ENCODE measurements at regions not wholly inside any gene's neighbourhood (a gene's known extent, or its start where the extent isn't known, plus 50 kb on each side); places are given as distances from the start of the nearest gene placed in this dataset.
A peak's percentile ranks its signal among the peaks of the same experiment; 100 is the strongest.
"Not testable (repeated sequence)": the region's sequence is repeated elsewhere in the genome, so short reads cannot be mapped to it uniquely, and the experiment has no call there.

DNA sequence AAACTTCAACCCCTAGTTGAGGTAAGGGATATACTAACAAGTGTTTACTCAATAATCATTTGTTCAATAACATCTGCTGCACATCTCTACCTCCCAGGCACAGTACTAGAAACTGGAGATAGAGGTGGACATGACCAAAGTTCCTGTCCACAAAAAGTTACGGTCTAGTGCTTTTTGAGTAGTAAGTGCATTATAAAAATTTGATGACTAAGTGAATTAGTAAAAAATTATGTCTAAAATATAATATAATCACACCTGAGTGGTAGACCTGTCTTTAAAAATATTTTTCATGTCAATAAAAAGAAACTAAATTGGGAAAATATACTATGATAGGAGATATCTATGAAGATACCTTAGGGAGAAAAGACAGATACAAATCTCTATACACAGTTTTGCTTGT, 121.5 kb upstream of the FHIT start:
- intact Hi-C loops (cut with DNase I): no loop called here

DNA sequence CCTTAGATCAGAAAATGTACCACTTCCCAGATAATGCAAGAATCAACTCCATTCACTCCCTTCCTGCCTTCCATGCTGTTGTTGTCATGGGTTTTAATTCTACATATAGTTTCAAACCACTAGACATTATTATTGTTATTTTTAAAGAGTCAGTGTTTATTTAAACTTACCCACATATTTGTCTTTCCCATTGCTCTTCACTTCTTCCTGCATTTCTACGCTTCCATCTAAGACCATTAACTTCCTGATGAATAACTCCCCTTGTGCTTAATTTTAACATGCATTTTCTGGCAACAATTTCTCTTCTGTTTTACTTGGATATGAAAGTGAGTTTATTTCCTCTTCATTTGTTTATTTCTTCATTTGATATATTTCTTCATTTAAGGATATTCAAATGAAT, 127.1 kb upstream of the FHIT start:
- intact Hi-C loops (cut with DNase I): no loop called here
- DNase-seq: no peak

More for the DNA sequence above, 121.5 kb upstream of the FHIT start:
- DNase-seq: no peak

DNA sequence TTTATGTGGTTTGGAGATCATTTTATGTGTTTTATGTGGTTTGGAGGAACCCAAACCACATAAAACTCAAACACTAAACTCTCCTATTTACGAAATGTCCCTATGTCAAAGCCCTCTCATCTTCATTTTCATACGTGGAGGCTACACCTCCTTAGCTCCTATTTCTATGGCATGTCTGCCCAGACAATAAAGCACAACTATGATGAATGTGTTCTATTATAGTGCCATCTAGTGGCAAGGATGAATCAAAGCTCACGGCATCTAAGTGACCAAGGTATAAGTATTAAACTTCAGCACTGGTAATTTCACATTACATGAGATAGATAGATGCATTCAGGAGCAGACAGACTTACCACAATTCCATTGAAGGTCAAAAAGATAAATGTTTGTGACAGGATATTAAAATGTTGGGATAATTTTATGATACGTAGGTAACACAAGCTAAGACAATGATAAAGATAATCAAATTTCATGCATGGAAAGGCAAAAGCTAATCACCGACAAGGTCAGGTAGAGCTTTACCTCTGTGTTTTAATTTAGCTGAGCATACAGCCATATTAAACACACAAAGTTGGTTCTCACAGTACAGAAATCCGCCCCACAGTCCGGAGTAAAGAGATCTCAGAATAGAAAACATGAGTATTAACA, 130.6 kb upstream of the FHIT start:
- intact Hi-C loops (cut with DNase I): loop anchor here (10.0 kb wide), 1 partner anchor 547 kb away; no protein-coding TSS in a partner anchor
- no peak for DNase-seq

DNA sequence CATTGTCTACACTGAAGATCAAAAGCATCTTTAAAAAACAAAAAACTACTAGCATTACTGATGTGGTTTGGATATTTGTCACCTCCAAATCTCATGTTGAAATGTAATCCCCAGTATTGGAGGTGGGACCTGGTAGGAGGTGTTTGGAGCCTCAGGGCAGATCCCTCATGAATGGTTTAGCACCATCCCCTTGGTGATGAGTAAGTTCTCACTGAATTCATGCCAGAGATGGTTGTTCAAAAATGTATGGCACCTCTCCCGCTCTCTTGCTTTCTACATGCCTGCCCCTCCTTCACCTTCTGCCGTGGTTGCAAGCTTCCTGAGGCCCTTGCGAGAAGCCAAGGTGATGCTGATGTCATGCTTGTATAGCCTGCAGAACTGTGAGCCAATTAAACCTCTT, 136.6 kb upstream of the FHIT start:
- intact Hi-C loops (cut with DNase I): loop anchor here (10.0 kb wide), 1 partner anchor 553 kb away; no protein-coding TSS in a partner anchor
- DNase-seq: no peak

DNA sequence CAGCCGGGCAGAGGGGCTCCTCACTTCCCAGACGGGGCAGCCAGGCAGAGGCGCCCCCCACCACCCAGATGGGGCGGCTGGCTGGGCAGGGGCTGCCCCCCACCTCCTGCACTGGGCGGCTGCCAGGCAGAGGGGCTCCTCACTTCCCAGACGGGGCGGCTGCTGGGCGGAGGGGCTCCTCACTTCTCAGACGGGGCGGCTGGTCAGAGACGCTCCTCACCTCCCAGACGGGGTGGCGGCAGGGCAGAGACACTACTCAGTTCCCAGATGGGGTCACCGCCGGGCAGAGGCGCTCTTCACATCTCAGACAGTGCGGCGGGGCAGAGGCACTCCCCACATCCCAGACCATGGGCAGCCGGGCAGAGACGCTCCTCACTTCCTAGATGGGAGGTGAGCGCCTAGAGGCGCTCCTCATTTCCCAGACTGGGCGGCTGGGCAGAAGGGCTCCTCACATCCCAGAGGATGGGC, 142.3 kb upstream of the FHIT start:
- DNase-seq: peak in 2 of 10 donors; percentile 45 to 69
- intact Hi-C loops (cut with DNase I): not testable (repeated sequence)

- no peak for DNase-seq
- intact Hi-C loops (cut with DNase I): no loop called here
Observed at GRCh38 chr3:61401359-61401758, 150.1 kb upstream of the FHIT start.

- intact Hi-C loops (cut with DNase I): no loop called here
Observed at GRCh38 chr3:61407397-61407796, 154.0 kb upstream of the PTPRG start.

GRCh38 chr3:61409638-61410037, 151.7 kb upstream of the PTPRG start:
- DNase-seq: no peak
- intact Hi-C loops (cut with DNase I): no loop called here

More at GRCh38 chr3:61407397-61407796, 154.0 kb upstream of the PTPRG start:
- DNase-seq: no peak

DNA sequence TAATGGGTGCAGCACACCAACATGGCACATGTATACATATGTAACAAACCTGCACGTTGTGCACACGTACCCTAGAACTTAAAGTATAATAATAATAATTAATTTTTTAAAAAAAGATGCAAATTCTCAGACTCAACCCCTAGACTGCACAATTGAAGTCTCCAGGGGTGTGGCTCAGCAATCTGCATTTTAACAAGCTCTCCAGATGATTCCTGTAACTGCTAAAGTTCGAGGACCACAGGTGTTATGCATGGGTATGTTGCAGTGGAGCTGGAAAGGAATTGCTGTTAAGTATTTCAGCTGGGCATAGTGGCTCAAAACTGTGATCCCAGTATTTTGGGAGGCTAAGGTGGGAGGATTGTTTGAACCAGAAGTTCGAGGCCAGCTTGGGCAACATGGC, 151.0 kb upstream of the PTPRG start:
- DNase-seq; intact Hi-C loops (cut with DNase I): not testable (repeated sequence)

- no peak for DNase-seq
- intact Hi-C loops (cut with DNase I): no loop called here
Observed at GRCh38 chr3:61411009-61411662, 150.2 kb upstream of the PTPRG start.

DNA sequence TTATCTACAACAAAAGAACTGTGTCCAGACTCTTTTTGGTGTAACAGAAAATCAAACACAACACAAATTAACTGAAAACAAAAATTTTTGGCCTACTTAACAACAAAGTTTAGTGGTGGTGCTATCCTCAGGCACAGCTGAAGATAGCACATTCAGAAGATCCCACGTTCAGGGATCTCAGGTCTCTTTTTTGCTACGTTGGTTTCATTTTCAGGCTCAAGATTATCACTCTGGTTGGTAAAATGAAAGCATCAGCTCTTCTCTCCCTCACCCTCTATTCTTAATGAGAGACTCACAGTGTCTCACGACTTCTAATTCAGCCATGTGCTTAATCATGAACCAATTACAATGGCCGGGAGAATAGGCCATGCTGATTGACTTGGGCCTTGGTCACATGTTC, 146.9 kb upstream of the PTPRG start:
- intact Hi-C loops (cut with DNase I): no loop called here
- no peak for DNase-seq

- intact Hi-C loops (cut with DNase I): no loop called here
- no peak for DNase-seq
Observed at GRCh38 chr3:61415201-61415600, 146.2 kb upstream of the PTPRG start.

- intact Hi-C loops (cut with DNase I): no loop called here
- no peak for DNase-seq
Observed at GRCh38 chr3:61416618-61417017, 144.8 kb upstream of the PTPRG start.

- intact Hi-C loops (cut with DNase I): no loop called here
- DNase-seq: no peak
Observed at GRCh38 chr3:61417352-61417751, 144.0 kb upstream of the PTPRG start.

GRCh38 chr3:61420136-61420759, 141.1 kb upstream of the PTPRG start:
- no peak for DNase-seq
- intact Hi-C loops (cut with DNase I): no loop called here

DNA sequence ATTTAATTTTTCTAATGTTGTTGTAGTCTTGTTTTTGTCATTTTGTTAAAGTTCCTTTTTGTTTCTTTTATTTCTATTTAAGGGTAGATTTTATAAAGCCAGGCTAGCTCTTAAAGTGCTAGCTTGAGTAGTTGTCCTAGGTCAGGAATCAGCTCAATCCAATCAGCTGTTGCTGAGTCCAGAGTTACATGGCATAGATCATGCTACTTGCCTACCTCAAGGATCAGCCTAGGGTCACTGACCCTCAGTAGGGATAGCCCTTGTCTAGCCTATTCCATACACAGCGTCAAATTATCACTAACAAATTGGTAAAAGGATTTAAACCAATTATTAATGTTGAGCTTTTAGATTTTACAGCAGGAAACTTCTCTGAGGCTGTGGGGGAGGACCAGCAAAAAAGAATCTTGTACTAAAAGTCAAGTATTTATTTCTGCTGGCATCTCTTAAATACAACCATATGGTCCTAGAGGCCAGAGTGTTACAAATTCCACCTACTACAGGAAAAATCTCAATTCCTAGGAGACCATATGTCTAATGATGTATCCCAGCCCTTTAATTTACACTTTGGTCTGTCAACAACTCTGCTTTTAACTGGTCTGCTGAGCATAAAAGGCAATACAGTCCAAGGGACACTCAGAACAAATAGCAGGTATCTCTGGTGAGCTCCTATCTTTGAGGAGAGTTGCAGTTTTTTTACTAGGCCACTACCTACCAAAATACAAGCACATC, 138.3 kb upstream of the PTPRG start:
- intact Hi-C loops (cut with DNase I): no loop called here
- DNase-seq: no peak

DNA sequence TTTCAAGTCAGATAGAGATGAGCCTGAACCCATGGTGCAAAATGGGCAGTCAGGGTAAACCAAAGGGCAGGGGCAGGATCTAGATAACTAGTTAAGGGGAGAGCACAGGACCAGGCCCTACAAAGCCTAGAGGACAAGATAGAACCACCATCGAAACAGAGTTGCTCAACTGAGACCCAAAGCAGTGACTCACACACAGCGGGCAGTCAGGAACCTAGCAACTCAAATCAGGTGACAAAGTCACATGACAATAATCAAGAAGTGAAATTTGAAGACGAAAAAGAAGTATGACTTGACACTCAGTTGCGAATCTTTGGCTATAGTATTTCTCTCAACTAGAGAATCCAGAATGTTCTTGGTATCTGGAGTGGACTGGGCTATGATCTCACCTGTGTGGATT, 136.0 kb upstream of the PTPRG start:
- intact Hi-C loops (cut with DNase I): no loop called here
- no peak for DNase-seq

GRCh38 chr3:61429106-61429505, 132.3 kb upstream of the PTPRG start:
- DNase-seq: no peak
- intact Hi-C loops (cut with DNase I): no loop called here

DNA sequence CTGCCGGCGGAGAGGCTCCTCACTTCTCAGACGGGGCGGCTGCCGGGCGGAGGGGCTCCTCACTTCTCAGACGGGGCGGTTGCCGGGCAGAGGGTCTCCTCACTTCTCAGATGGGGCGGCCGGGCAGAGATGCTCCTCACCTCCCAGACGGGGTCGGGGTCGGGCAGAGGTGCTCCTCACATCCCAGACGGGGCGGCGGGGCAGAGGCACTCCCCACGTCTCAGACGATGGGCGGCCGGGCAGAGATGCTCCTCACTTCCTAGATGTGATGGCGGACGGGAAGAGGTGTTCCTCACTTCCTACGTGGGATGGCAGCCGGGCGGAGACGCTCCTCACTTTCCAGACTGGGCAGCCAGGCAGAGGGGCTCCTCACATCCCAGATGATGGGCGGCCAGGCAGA, 126.5 kb upstream of the PTPRG start:
- intact Hi-C loops (cut with DNase I); DNase-seq: not testable (repeated sequence)

DNA sequence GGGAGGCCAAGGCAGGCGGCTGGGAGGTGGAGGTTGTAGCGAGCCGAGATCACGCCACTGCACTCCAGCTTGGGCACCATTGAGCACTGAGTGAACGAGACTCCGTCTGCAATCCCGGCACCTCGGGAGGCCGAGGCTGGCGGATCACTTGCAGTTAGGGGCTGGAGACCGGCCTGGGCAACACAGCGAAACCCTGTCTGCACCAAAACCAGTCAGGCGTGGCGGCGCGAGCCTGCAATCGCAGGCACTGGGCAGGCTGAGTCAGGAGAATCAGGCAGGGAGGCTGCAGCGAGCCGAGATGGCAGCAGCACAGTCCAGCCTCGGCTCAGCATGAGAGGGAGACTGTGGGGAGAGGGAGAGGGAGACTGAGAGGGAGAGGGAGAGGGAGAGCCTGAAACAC, 126.0 kb upstream of the PTPRG start:
- DNase-seq; intact Hi-C loops (cut with DNase I): not testable (repeated sequence)
